ENCODE measurements at regions not wholly inside any gene's neighbourhood (a gene's known extent, or its start where the extent isn't known, plus 50 kb on each side); places are given as distances from the start of the nearest gene placed in this dataset.
"Not testable (repeated sequence)": the region's sequence is repeated elsewhere in the genome, so short reads cannot be mapped to it uniquely, and the experiment has no call there.

DNA sequence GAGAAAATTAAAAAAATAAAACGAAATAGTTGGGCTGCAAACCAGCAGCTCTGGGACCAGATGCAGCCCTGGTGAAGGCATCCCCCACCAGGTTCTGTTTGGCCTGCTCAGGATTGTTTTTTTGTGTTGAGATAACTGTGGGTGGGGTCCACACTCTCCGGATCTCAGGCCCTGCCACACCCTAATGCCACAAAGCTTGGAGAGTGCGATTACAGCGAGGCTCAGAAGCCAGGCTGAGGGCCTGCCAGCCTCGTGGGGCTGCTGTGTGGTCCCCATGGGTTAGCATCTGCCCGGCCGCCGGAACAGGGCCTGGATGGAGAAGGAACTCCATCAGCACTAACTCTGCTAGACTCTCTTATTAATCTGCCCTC lies 290.8 kb upstream of the PLGLB2 start:
- H3K4me3 ChIP-seq; intact Hi-C loops (cut with DNase I): not testable (repeated sequence)
- no CpG with 5 or more reads among the region's 8 CpGs for WGBS

DNA sequence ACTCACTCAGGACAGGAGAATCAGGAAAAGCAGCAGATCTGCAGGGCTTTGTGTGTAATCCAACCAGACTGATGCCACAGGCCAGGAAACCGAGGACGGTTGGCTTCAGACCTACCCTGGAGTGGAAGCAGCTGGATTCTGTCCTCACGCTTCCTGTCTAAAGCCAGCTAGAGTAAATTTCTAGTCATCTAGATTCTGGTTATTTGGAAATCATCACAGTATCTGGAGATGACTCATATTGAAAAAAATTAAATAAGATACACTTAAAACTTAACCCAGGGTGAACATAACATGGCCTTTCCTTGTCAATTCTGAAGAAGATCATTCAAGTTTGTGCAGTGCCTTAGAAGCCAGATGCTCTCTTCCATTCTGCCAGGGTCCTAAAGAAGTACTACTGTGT lies 288.9 kb upstream of the PLGLB2 start:
- peaks cover 5 to 13% (median 9%) of the 10 kb centered on the region in 4 donors for H3K4me1 ChIP-seq
- H3K27me3 ChIP-seq; H3K36me3 ChIP-seq; H3K9me3 ChIP-seq; H3K27ac ChIP-seq (replicated peaks in 1 of 4); H3K4me3 ChIP-seq; DNase-seq (ENCODE audit: extremely low spot score); intact Hi-C loops (cut with DNase I): not testable (repeated sequence)
- no CpG with 5 or more reads among the region's 3 CpGs for WGBS

More for the DNA sequence above, 290.8 kb upstream of the PLGLB2 start:
- DNase-seq (ENCODE audit: extremely low spot score); H3K9me3 ChIP-seq; H3K27ac ChIP-seq (replicated peaks in 1 of 4); H3K36me3 ChIP-seq; H3K27me3 ChIP-seq: not testable (repeated sequence)
- H3K4me1 ChIP-seq: peaks cover 7 to 31% (median 17%) of the 10 kb centered on the region in 4 donors

DNA sequence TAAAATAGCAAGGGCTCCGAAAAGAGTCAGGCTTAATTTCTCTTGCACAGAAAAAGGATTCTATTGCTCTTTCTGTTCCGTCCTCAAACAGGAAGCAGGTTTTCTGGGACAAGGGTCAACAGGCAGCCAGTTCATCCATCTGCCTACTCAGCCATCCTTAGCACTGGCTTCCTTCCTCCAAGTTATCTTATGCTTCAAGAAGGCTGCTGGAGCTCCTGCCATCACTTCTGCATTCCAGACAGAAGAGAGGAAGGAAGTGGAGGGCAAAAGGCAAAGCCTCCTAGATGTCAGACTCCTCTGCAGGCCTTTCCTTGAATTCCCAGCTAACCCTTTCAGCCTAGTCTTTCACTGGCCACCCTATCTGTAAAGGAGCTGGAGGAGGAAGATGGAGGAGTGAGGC lies 287.8 kb upstream of the PLGLB2 start:
- H3K4me1 ChIP-seq; DNase-seq (ENCODE audit: extremely low spot score); H3K27me3 ChIP-seq; H3K4me3 ChIP-seq; H3K9me3 ChIP-seq; intact Hi-C loops (cut with DNase I); H3K27ac ChIP-seq (replicated peaks in 1 of 4); H3K36me3 ChIP-seq: not testable (repeated sequence)
- WGBS: no CpG with 5 or more reads among the region's 2 CpGs

DNA sequence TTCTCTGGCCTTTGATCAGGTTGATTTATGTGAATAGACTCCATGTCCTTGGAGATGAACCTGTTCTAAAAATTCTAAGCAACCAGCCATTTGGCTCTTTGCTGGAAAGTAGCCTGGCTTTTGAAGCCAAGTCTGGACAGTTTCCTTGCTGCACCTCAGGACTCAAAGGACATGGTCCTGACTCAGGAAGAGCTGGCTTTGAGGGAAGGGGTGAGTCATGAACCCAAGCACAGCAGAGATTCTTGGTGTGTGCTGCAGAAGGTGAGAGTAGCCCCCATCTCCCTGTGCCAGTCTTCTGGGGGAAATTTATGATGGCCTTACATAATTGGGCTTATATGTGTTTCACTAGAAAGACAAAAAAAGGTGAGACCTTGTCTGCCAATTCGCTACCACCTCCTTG lies 287.2 kb upstream of the PLGLB2 start:
- H3K4me3 ChIP-seq; H3K4me1 ChIP-seq; H3K36me3 ChIP-seq; H3K27ac ChIP-seq (replicated peaks in 1 of 4); H3K9me3 ChIP-seq; intact Hi-C loops (cut with DNase I); H3K27me3 ChIP-seq; DNase-seq (ENCODE audit: extremely low spot score): not testable (repeated sequence)
- no CpG with 5 or more reads among the region's 1 CpG for WGBS

DNA sequence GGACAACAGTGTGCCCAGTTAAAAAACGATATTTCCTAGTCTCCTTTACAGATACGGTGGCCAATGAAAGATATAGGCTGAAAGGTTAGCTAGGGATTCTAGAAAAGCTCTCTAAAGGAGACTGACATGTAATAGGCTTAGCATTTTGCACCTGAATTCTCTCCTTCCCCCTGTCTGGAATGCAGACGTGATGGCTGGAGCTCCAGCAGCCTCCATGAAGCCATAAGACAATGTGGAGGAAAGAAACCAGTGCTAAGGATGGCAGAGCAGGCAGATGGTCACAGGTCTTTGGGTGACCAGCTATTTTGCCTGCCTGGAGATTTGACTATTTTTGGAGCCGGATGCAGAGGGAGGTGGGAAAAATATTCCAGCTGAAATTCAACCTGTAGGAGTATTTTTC lies 286.2 kb upstream of the PLGLB2 start:
- intact Hi-C loops (cut with DNase I); H3K4me1 ChIP-seq; H3K27ac ChIP-seq (replicated peaks in 1 of 4); DNase-seq (ENCODE audit: extremely low spot score); H3K36me3 ChIP-seq; H3K27me3 ChIP-seq; H3K9me3 ChIP-seq; H3K4me3 ChIP-seq: not testable (repeated sequence)
- 84% methylated on average over 4 of the region's 4 CpGs for WGBS

DNA sequence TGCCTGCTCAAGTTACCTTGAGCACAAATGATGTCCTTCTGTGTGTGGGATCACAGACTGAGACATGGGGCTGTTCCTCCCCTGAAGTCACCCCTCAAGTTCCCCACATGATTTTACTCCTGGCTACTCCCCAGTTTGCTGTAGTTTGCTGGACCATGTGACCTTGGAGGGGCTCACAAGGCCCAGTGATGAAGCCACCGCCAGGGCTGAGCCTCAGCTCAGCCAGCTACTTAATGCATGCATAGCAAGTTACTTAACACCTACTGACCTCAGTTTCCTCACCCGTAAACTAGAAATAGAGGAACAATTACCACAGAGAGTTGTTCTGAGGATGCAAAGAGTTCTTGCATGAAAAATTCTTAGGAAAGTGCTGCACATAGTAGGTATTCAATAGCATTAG lies 283.7 kb upstream of the PLGLB2 start:
- intact Hi-C loops (cut with DNase I); H3K36me3 ChIP-seq: not testable (repeated sequence)
- WGBS: 88% methylated on average over 1 of the region's 2 CpGs

DNA sequence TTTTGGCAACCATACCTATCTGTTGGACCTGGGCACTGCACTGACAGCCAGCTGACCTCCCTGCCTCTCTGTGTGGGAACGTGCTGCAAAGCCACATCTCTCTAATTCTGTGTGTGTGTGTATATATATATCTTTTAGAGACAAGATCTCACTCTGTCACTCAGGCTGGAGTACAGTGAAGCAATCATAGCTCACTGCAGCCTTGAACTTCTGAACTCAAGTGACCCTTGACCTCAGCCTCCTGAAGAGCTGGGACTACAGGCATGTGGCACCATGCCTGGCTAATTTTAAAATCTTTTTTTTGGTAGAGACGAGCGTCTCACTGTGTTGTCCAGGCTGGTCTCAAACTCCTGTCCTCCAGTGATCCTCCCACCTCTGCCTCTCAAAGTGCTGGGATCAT lies 282.2 kb upstream of the PLGLB2 start:
- DNase-seq (ENCODE audit: extremely low spot score); H3K4me3 ChIP-seq; H3K36me3 ChIP-seq; H3K27ac ChIP-seq (replicated peaks in 1 of 4); H3K27me3 ChIP-seq; H3K4me1 ChIP-seq; H3K9me3 ChIP-seq; intact Hi-C loops (cut with DNase I): not testable (repeated sequence)
- WGBS: 72% methylated on average over 3 of the region's 3 CpGs

More for the DNA sequence above, 283.7 kb upstream of the PLGLB2 start:
- H3K9me3 ChIP-seq; H3K4me1 ChIP-seq; H3K27me3 ChIP-seq; H3K27ac ChIP-seq (replicated peaks in 1 of 4); H3K4me3 ChIP-seq; DNase-seq (ENCODE audit: extremely low spot score): not testable (repeated sequence)

DNA sequence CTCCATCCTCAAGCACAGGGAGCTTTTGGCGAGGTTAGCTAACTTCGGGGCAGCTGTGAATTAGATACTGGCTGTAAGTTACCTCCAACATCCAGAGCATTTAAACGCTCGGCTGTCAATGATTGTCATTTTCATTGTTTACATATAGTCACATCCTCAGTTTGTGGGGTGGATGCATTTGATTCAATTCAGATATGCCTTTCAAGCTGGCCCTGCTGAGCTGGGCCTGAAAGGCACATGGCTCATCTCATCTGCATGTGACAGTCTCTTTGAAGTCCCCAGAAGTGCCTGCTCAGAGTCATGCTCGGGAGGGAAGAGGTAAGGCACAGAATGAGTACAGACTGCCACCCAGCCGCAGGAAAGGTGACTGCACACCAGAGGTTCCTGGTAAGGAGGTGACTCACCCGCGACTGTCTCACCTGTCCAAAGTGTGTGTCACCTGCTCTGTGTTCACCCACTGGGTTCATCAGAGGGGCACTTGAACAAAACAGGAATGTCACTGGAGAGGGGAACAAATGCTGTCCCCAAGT lies 281.2 kb upstream of the PLGLB2 start:
- H3K4me3 ChIP-seq; H3K27ac ChIP-seq (replicated peaks in 1 of 4); H3K27me3 ChIP-seq; H3K4me1 ChIP-seq; H3K36me3 ChIP-seq; DNase-seq (ENCODE audit: extremely low spot score); intact Hi-C loops (cut with DNase I); H3K9me3 ChIP-seq: not testable (repeated sequence)
- WGBS: 94% methylated on average over 4 of the region's 8 CpGs

DNA sequence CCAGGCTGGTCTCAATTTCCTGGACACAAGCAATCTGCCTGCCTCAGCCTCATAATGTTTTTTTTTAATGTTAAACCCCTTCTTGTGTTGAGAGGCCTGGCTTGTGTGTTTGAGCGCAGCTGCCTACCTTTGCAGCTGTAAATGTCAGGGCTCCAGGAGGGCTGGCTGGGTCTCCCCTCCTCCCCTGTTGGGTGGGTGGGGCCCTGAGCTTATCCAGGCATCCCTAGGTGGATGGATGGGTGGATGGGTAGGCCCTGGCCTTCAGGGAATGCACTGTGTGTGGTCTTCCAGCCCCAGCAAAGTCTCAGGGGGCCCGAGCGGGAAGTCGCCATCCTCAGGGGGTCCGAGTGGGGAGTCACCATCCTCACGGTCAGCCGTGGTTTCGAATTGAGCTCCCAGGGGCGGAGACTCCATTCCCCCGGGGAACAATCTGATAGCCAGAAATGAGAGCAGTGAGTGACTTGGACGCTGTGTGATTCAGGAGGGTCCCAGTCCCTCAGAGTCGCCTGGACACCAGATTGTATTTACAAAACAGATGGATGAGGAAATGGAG lies 279.4 kb upstream of the PLGLB2 start:
- H3K9me3 ChIP-seq; H3K4me1 ChIP-seq; DNase-seq (ENCODE audit: extremely low spot score); H3K36me3 ChIP-seq; H3K27me3 ChIP-seq; H3K27ac ChIP-seq (replicated peaks in 1 of 4); H3K4me3 ChIP-seq; intact Hi-C loops (cut with DNase I): not testable (repeated sequence)
- 94% methylated on average over 2 of the region's 12 CpGs for WGBS

DNA sequence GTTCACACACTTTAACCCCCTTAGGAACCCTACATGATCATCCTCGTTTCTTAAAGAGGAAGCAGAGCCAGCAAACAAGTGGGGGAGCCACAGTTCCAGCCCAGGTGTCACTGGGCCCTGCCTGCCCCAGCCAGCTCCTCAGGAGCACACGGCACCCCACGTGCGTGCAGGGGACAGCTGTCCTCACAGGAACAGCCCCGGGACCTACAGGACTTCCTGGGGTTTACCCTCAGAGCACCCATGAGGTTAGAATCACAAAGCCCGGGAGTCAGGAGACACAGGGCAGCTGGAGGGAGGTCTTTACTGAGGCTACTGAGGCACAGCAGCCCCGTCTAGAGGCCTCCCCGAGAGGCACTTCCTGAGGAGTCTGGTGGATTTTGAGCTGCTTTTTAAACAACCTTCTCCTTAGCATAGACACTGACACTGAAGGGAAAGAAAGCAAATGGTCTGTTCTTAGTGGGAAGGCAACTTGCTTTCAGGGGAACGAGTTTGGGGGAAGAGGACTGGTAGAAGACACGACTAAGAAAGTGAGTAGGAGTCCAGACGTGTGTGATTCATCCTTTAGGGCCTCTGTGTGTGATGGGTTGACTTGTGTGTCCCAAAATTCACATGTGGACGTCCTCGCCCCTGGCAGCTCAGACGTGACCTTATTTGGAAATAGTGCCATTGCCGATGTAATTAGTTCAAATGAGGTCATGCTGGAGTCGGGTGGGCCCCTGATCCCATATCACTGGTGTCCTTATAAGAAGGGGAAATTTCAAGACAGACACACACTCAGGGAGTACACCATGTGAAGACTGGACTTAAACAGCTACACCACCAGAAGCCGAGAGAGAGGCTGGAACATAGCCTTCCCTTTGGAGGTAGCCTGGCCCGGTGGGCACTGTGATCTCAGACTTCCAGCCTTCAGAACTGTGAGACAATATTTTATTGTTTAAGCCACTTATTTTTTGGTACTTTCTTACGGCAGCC lies 278.4 kb upstream of the PLGLB2 start:
- H3K27me3 ChIP-seq; H3K9me3 ChIP-seq; DNase-seq (ENCODE audit: extremely low spot score); H3K4me3 ChIP-seq; intact Hi-C loops (cut with DNase I); H3K27ac ChIP-seq (replicated peaks in 1 of 4); H3K36me3 ChIP-seq; H3K4me1 ChIP-seq: not testable (repeated sequence)
- WGBS: 62% methylated on average over 7 of the region's 19 CpGs

DNA sequence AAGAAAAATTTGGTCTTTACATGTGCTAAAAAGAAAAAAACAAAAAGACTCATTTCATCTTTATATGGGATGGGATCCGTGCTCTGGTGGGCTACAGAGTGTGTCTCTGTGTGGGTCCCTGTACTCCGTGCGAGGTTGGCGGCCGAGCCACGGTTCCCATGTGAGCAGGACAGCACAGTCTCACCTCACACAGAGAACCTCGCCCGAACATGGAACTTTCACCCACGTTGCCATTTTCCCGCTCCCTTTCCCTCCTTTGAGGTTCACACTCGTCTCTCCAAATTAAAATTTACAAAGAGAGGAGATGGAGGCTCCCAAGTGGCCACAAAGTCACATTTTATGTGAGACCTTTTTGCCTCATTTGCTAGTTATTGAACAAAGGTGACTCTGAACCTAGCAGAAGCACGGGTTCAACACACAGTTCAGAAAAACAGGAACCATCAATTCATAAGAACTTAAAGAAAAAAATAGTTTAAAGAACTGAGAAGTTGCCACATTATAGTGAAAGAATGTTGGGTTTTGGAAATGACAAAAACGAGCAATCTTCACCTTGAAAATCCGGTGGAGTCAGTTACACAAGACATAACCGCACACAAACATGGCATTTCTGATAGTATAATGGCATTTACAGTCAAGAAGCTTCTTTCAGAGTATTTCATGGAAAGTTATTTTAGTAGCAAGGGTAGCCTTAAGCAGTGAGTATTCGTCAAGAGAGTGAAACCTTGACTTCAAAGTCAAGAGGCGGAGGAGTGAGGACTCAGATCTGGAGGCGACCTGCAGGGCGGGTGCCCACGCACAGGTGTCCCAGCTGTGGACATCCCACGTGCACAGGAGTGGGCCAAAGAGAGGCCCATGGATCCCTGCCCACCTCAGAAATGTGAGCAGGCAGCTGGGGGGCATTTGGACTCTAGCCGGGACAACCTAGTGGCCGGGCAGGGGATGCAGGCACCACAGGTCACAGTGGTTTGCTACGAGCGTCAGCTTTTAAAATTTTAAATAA lies 277.2 kb upstream of the PLGLB2 start:
- 96% methylated on average over 15 of the region's 25 CpGs for WGBS
- H3K9me3 ChIP-seq; intact Hi-C loops (cut with DNase I); H3K4me1 ChIP-seq; H3K27me3 ChIP-seq; H3K36me3 ChIP-seq; DNase-seq (ENCODE audit: extremely low spot score); H3K4me3 ChIP-seq; H3K27ac ChIP-seq (replicated peaks in 1 of 4): not testable (repeated sequence)

DNA sequence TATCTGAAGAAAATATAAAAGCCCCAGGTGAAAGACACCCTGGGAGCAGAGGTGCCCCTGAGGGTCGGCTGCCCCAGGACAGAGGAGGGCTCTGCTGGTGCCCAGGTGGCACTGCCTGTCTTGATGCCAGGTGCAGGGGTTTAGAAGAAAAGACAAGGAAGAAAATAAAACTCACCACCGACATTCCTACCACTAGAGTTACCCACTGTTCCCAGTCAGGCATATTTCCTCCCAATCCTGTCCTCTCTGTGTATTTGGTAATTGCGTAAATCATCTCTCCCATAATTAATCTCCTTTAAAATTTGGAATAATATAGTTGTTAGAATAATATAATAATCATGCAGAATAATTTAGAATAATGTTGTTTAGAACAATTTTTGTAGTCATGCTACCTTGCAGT lies 276.4 kb upstream of the PLGLB2 start:
- H3K4me3 ChIP-seq; DNase-seq (ENCODE audit: extremely low spot score); H3K36me3 ChIP-seq; H3K27me3 ChIP-seq; intact Hi-C loops (cut with DNase I); H3K4me1 ChIP-seq; H3K9me3 ChIP-seq; H3K27ac ChIP-seq (replicated peaks in 1 of 4): not testable (repeated sequence)
- WGBS: 79% methylated on average over 3 of the region's 3 CpGs

Data from esophagus muscularis mucosa (tissue), 4 donors.